ENCODE measurements at regions not wholly inside any gene's neighbourhood (a gene's known extent, or its start where the extent isn't known, plus 50 kb on each side); places are given as distances from the start of the nearest gene placed in this dataset.
"Not testable (repeated sequence)": the region's sequence is repeated elsewhere in the genome, so short reads cannot be mapped to it uniquely, and the experiment has no call there.

- TF ChIP-seq CTCF, POLR2A (IDR thresholded peaks at IDR 0.05): not testable (repeated sequence)
These were observed 94.8 kb downstream of the SAMD9 start for GRCh38 chr7:93022931-93023478.
